ENCODE measurements at regions not wholly inside any gene's neighbourhood (a gene's known extent, or its start where the extent isn't known, plus 50 kb on each side); places are given as distances from the start of the nearest gene placed in this dataset.

GRCh38 chr5:143758015-143758414 lies 53.9 kb upstream of the HMHB1 start:
- no peak for TF ChIP-seq POLR2A (IDR thresholded peaks at IDR 0.05)
- no peak for TF ChIP-seq CTCF (IDR thresholded peaks at IDR 0.05)
- Histone ChIP-seq H3K36me3 (replicated peaks in 1 of 2; ENCODE audit: insufficient read depth in 1 of 2, low read depth in 2 of 2) (no peaks in the 10 kb centered on the region), H3K4me3 (no peak overlapping the region), H3K27me3 (no peaks in the 10 kb centered on the region), H3K27ac (no peak overlapping the region), H3K4me1 (no peaks in the 10 kb centered on the region), H3K9me3 (no peaks in the 10 kb centered on the region)
- WGBS, 2 donors, result 86 to 97% methylated on average over 2 of the region's 2 CpGs
- DNase-seq (no peak), ATAC-seq (no peak)
- intact Hi-C loops (cut with DNase I), result no loop called here

- DNase-seq, result no peak
- Histone ChIP-seq H3K36me3 (replicated peaks in 1 of 2; ENCODE audit: insufficient read depth in 1 of 2, low read depth in 2 of 2) (no peaks in the 10 kb centered on the region), H3K27me3 (no peaks in the 10 kb centered on the region), H3K9me3 (no peaks in the 10 kb centered on the region), H3K27ac (no peak overlapping the region), H3K4me1 (no peaks in the 10 kb centered on the region), H3K4me3 (no peak overlapping the region)
- no peak for TF ChIP-seq POLR2A (IDR thresholded peaks at IDR 0.05)
- TF ChIP-seq CTCF (IDR thresholded peaks at IDR 0.05), result no peak
- WGBS, 2 donors, result 64 to 67% methylated on average over 2 of the region's 2 CpGs
- no peak for ATAC-seq
- intact Hi-C loops (cut with DNase I), result no loop called here
Observed at GRCh38 chr5:143757116-143757515, 54.8 kb upstream of the HMHB1 start.

GRCh38 chr5:143755966-143756365 lies 56.0 kb upstream of the HMHB1 start:
- intact Hi-C loops (cut with DNase I), result no loop called here
- Histone ChIP-seq H3K4me1 (no peaks in the 10 kb centered on the region), H3K9me3 (no peaks in the 10 kb centered on the region), H3K27ac (no peak overlapping the region), H3K4me3 (no peak overlapping the region), H3K36me3 (replicated peaks in 1 of 2; ENCODE audit: insufficient read depth in 1 of 2, low read depth in 2 of 2) (no peaks in the 10 kb centered on the region), H3K27me3 (no peaks in the 10 kb centered on the region)
- WGBS, 2 donors, result 82 to 83% methylated on average over 1 of the region's 1 CpG
- DNase-seq (no peak), ATAC-seq (no peak)
- TF ChIP-seq CTCF (IDR thresholded peaks at IDR 0.05), result no peak
- no peak for TF ChIP-seq POLR2A (IDR thresholded peaks at IDR 0.05)

- TF ChIP-seq POLR2A (IDR thresholded peaks at IDR 0.05) (no peak), CTCF (IDR thresholded peaks at IDR 0.05) (no peak)
- ATAC-seq, result no peak
- Histone ChIP-seq H3K9me3 (no peaks in the 10 kb centered on the region), H3K4me1 (no peaks in the 10 kb centered on the region), H3K27me3 (no peaks in the 10 kb centered on the region), H3K27ac (no peak overlapping the region), H3K36me3 (replicated peaks in 1 of 2; ENCODE audit: insufficient read depth in 1 of 2, low read depth in 2 of 2) (no peaks in the 10 kb centered on the region), H3K4me3 (no peak overlapping the region)
- intact Hi-C loops (cut with DNase I), result no loop called here
- 73 to 78% methylated on average over 9 of the region's 9 CpGs for WGBS, 2 donors
- peak in 1 of 4 donors; percentile 13 for DNase-seq
Observed at GRCh38 chr5:143752165-143752850, 59.7 kb upstream of the HMHB1 start.

- H3K27ac ChIP-seq, result no peak overlapping the region
- no peaks in the 10 kb centered on the region for H3K9me3 ChIP-seq
- DNase-seq (no peak), ATAC-seq (no peak)
- H3K4me1 ChIP-seq, result no peaks in the 10 kb centered on the region
- TF ChIP-seq CTCF (IDR thresholded peaks at IDR 0.05) (no peak), POLR2A (IDR thresholded peaks at IDR 0.05) (no peak)
- no peaks in the 10 kb centered on the region for H3K36me3 ChIP-seq (replicated peaks in 1 of 2; ENCODE audit: insufficient read depth in 1 of 2, low read depth in 2 of 2)
- H3K27me3 ChIP-seq, result no peaks in the 10 kb centered on the region
- intact Hi-C loops (cut with DNase I), result no loop called here
- H3K4me3 ChIP-seq, result no peak overlapping the region
- WGBS, 2 donors, result 76 to 82% methylated on average over 4 of the region's 4 CpGs
Observed at GRCh38 chr5:143751342-143751741, 60.6 kb upstream of the HMHB1 start.

Data from body of pancreas (tissue), 4 donors.